GM18868 (cell line): ENCODE measurements at regions not wholly inside any gene's neighbourhood (a gene's known extent, or its start where the extent isn't known, plus 50 kb on each side); places are given as distances from the start of the nearest gene placed in this dataset.
"Not testable (repeated sequence)": the region's sequence is repeated elsewhere in the genome, so short reads cannot be mapped to it uniquely, and the experiment has no call there.

Experiments used
- ATAC-seq: cut with Tn5 transposase; IDR thresholded peaks from one replicate; pipeline ENCODE4 v1.9.1; 2021; ENCODE audit warnings: mild to moderate bottlenecking, moderate library complexity; ENCODE audit not compliant: unreplicated experiment

GRCh38 chr9:30010691-30011090 lies 2373.8 kb upstream of the ACO1 start:
- no peak for ATAC-seq

- ATAC-seq = no peak
Measured at GRCh38 chr9:30012622-30013021, 2371.8 kb upstream of the ACO1 start.

- no peak for ATAC-seq
Measured at GRCh38 chr9:30015073-30015472, 2369.4 kb upstream of the ACO1 start.

- no peak for ATAC-seq
Measured at GRCh38 chr9:30020161-30020560, 2364.3 kb upstream of the ACO1 start.

GRCh38 chr9:30035761-30036160 lies 2348.7 kb upstream of the ACO1 start:
- ATAC-seq = no peak

- ATAC-seq = no peak
Measured at GRCh38 chr9:30036558-30036957, 2347.9 kb upstream of the ACO1 start.

- no peak for ATAC-seq
Measured at GRCh38 chr9:30039712-30040111, 2344.7 kb upstream of the ACO1 start.

- no peak for ATAC-seq
Measured at GRCh38 chr9:30048396-30048795, 2336.0 kb upstream of the ACO1 start.

GRCh38 chr9:30058463-30058862 lies 2326.0 kb upstream of the ACO1 start:
- ATAC-seq = no peak

- ATAC-seq = no peak
Measured at GRCh38 chr9:30060976-30061375, 2323.5 kb upstream of the ACO1 start.

GRCh38 chr9:30065888-30066287 lies 2318.6 kb upstream of the ACO1 start:
- ATAC-seq = no peak

GRCh38 chr9:30069236-30069635 lies 2315.2 kb upstream of the ACO1 start:
- not testable (repeated sequence) for ATAC-seq

- no peak for ATAC-seq
Measured at GRCh38 chr9:30075022-30075421, 2309.4 kb upstream of the ACO1 start.

- peak; percentile 96 for ATAC-seq
Measured at GRCh38 chr9:30075451-30076199, 2308.8 kb upstream of the ACO1 start.

- no peak for ATAC-seq
Measured at GRCh38 chr9:30078195-30078594, 2306.2 kb upstream of the ACO1 start.

GRCh38 chr9:30089428-30089827 lies 2295.0 kb upstream of the ACO1 start:
- no peak for ATAC-seq

- no peak for ATAC-seq
Measured at GRCh38 chr9:30103647-30104394, 2280.6 kb upstream of the ACO1 start.

- ATAC-seq = not testable (repeated sequence)
Measured at GRCh38 chr9:30107134-30107533, 2277.3 kb upstream of the ACO1 start.

- no peak for ATAC-seq
Measured at GRCh38 chr9:30116673-30117217, 2267.7 kb upstream of the ACO1 start.

- no peak for ATAC-seq
Measured at GRCh38 chr9:30120666-30121065, 2263.8 kb upstream of the ACO1 start.

GRCh38 chr9:30121611-30122010 lies 2262.8 kb upstream of the ACO1 start:
- ATAC-seq = no peak

- no peak for ATAC-seq
Measured at GRCh38 chr9:30125881-30126280, 2258.6 kb upstream of the ACO1 start.
